HK-2 (cell line): ENCODE measurements at regions not wholly inside any gene's neighbourhood (a gene's known extent, or its start where the extent isn't known, plus 50 kb on each side); places are given as distances from the start of the nearest gene placed in this dataset.
"Not testable (repeated sequence)": the region's sequence is repeated elsewhere in the genome, so short reads cannot be mapped to it uniquely, and the experiment has no call there.

Source experiments
- DNase-seq: peaks from one replicate; pipeline ENCODE4 v3.0.0-alpha.2; 2018; ENCODE audit not compliant: unreplicated experiment

- no peak for DNase-seq
Measured at GRCh38 chr4:111267786-111268185, 644.9 kb upstream of the PITX2 start.

GRCh38 chr4:111268769-111269414 lies 646.0 kb upstream of the PITX2 start:
- DNase-seq: no peak

- DNase-seq: no peak
Measured at GRCh38 chr4:111269439-111269838, 646.6 kb upstream of the PITX2 start.

GRCh38 chr4:111274060-111274459 lies 651.2 kb upstream of the PITX2 start:
- no peak for DNase-seq

- no peak for DNase-seq
Measured at GRCh38 chr4:111274486-111274885, 651.6 kb upstream of the PITX2 start.

- no peak for DNase-seq
Measured at GRCh38 chr4:111281219-111281618, 658.3 kb upstream of the PITX2 start.

GRCh38 chr4:111282035-111282434 lies 659.2 kb upstream of the PITX2 start:
- DNase-seq: no peak

GRCh38 chr4:111283066-111283677 lies 660.3 kb upstream of the PITX2 start:
- peak; percentile 68 for DNase-seq

- no peak for DNase-seq
Measured at GRCh38 chr4:111296466-111296865, 673.6 kb upstream of the PITX2 start.

GRCh38 chr4:111303806-111304205 lies 680.9 kb upstream of the PITX2 start:
- DNase-seq: no peak

GRCh38 chr4:111323496-111323895 lies 700.6 kb upstream of the PITX2 start:
- no peak for DNase-seq

GRCh38 chr4:111323916-111324315 lies 701.0 kb upstream of the PITX2 start:
- DNase-seq: no peak

- no peak for DNase-seq
Measured at GRCh38 chr4:111326450-111326849, 703.6 kb upstream of the PITX2 start.

GRCh38 chr4:111330786-111331185 lies 707.9 kb upstream of the PITX2 start:
- no peak for DNase-seq

GRCh38 chr4:111334361-111334760 lies 711.5 kb upstream of the PITX2 start:
- no peak for DNase-seq

GRCh38 chr4:111337186-111337876 lies 714.5 kb upstream of the PITX2 start:
- DNase-seq: not testable (repeated sequence)

- DNase-seq: no peak
Measured at GRCh38 chr4:111359602-111360001, 736.7 kb upstream of the PITX2 start.

- no peak for DNase-seq
Measured at GRCh38 chr4:111360906-111361305, 738.0 kb upstream of the PITX2 start.

- DNase-seq: no peak
Measured at GRCh38 chr4:111362941-111363361, 740.1 kb upstream of the PITX2 start.

GRCh38 chr4:111377880-111378279 lies 755.0 kb upstream of the PITX2 start:
- DNase-seq: not testable (repeated sequence)

GRCh38 chr4:111388561-111388960 lies 756.7 kb upstream of the FAM241A start:
- DNase-seq: no peak

- DNase-seq: no peak
Measured at GRCh38 chr4:111391829-111392228, 753.4 kb upstream of the FAM241A start.

- no peak for DNase-seq
Measured at GRCh38 chr4:111393781-111394180, 751.5 kb upstream of the FAM241A start.
